Calu3 (cell line): ENCODE measurements at regions not wholly inside any gene's neighbourhood (a gene's known extent, or its start where the extent isn't known, plus 50 kb on each side); places are given as distances from the start of the nearest gene placed in this dataset.

Experiments used
- BruUV-seq: library from RNA; stranded (reverse); fragments of 400-500 nt; replicated peaks from 2 replicates; lab custom pipeline; 2021; lab: Mats Ljungman, UMichigan
- CTCF ChIA-PET: fragments of 300-600 bp; sonication (Branson Sonifier 250); formaldehyde crosslinking; loops from one replicate; lab custom pipeline; 2022; ENCODE audit warnings: antibody characterized with exemption; lab: Charles Lee
- DNase-seq: peaks from one replicate; pipeline ENCODE4 v3.0.0; 2022
- H3K27ac Mint-ChIP-seq: one replicate; pipeline ENCODE4 v1.8.0; 2022; ENCODE audit warnings: mixed read lengths; ENCODE audit not compliant: unreplicated experiment
- H3K27me3 Mint-ChIP-seq: one replicate; pipeline ENCODE4 v1.8.0; 2022; ENCODE audit warnings: mixed read lengths; ENCODE audit not compliant: unreplicated experiment
- H3K36me3 Mint-ChIP-seq: one replicate; pipeline ENCODE4 v1.8.0; 2022; ENCODE audit warnings: mild to moderate bottlenecking, moderate library complexity, mixed read lengths; ENCODE audit not compliant: insufficient read depth, unreplicated experiment
- H3K4me1 Mint-ChIP-seq: one replicate; pipeline ENCODE4 v1.8.0; 2022; ENCODE audit warnings: mild to moderate bottlenecking, low read depth, mixed read lengths; ENCODE audit not compliant: unreplicated experiment
- H3K4me3 Mint-ChIP-seq: one replicate; pipeline ENCODE4 v1.8.0; 2022; ENCODE audit warnings: mild to moderate bottlenecking, low read depth, moderate library complexity, mixed read lengths; ENCODE audit not compliant: unreplicated experiment
- H3K9me3 Mint-ChIP-seq: one replicate; pipeline ENCODE4 v1.8.0; 2022; ENCODE audit warnings: low read depth, mixed read lengths; ENCODE audit not compliant: unreplicated experiment
- CTCF ChIP-seq: fragments of 200-600 bp; IDR thresholded peaks from one replicate; pipeline ENCODE4 v1.8.0; 2022; ENCODE audit warnings: antibody characterized with exemption; ENCODE audit not compliant: unreplicated experiment
- intact Hi-C: fragments of 100-400 bp; cut with micrococcal nuclease; formaldehyde crosslinking; loops from one replicate; pipeline ENCODE4 v1.10.0; 2022; ENCODE audit not compliant: unreplicated experiment

DNA sequence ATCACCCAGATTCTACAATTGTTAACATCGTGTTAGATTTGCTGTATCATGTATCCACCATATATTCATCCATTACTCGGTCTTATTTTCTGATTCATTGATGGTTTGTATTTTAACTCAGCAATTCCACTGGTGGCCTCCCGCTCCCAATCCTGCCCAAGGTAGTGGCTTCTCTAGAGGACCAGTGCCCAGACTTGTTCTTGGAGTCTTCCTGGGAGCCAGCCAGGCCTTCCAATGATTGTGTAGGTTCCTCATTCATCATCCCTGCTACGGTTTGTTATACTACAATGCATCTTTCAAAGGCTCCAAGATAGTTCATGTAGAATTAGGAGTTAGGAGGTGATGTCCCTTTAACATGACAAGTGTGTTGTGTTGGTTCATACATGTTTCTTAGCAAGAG, 451.1 kb downstream of the SETD4 start:
- H3K27ac Mint-ChIP-seq = no peak overlapping the region
- H3K9me3 Mint-ChIP-seq = no peaks in the 10 kb centered on the region
- intact Hi-C loops = no loop called here
- H3K27me3 Mint-ChIP-seq = no peaks in the 10 kb centered on the region
- no peaks in the 10 kb centered on the region for H3K36me3 Mint-ChIP-seq
- CTCF ChIA-PET = no interaction called here
- no peak for TF ChIP-seq CTCF
- BruUV-seq = no TSS peak
- no peak overlapping the region for H3K4me3 Mint-ChIP-seq
- peaks cover 11% of the 10 kb centered on the region for H3K4me1 Mint-ChIP-seq
- DNase-seq = no peak

GRCh38 chr21:35607406-35607805, 452.9 kb downstream of the SETD4 start:
- Mint-ChIP-seq H3K27me3 (no peaks in the 10 kb centered on the region), H3K4me1 (no peaks in the 10 kb centered on the region), H3K27ac (no peak overlapping the region), H3K4me3 (no peak overlapping the region), H3K9me3 (no peaks in the 10 kb centered on the region), H3K36me3 (no peaks in the 10 kb centered on the region)
- BruUV-seq = no TSS peak
- CTCF ChIA-PET = no interaction called here
- no peak for TF ChIP-seq CTCF
- DNase-seq = no peak
- intact Hi-C loops = no loop called here

GRCh38 chr21:35606578-35606977, 453.7 kb downstream of the SETD4 start:
- intact Hi-C loops = no loop called here
- DNase-seq = no peak

DNA sequence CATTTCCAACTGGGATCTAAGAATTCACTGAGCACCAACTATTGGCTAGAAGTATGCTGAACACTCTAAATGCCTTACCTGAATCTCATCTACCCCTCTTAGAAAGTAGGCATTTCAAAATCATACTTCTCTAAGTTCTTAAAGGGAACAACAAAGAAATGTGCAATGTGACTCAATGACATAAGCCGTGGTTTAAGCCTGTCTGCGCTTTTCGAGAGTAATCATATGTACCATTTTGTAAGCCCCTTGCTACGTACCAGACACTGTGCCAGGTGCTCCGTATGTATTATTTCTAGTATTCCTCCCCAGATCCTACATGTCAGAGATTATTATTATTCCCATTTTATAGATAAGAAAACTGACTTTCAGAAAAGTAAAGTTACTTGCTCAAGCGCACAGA, 454.2 kb downstream of the SETD4 start:
- H3K27ac Mint-ChIP-seq = no peak overlapping the region
- no peak for DNase-seq
- no peaks in the 10 kb centered on the region for H3K27me3 Mint-ChIP-seq
- no peaks in the 10 kb centered on the region for H3K36me3 Mint-ChIP-seq
- BruUV-seq = no TSS peak
- no peak overlapping the region for H3K4me3 Mint-ChIP-seq
- TF ChIP-seq CTCF = no peak
- CTCF ChIA-PET = no interaction called here
- no peaks in the 10 kb centered on the region for H3K4me1 Mint-ChIP-seq
- intact Hi-C loops = no loop called here
- no peaks in the 10 kb centered on the region for H3K9me3 Mint-ChIP-seq

More at GRCh38 chr21:35606578-35606977, 453.7 kb downstream of the SETD4 start:
- no TSS peak for BruUV-seq
- Mint-ChIP-seq H3K27me3 (no peaks in the 10 kb centered on the region), H3K4me1 (no peaks in the 10 kb centered on the region), H3K27ac (no peak overlapping the region), H3K36me3 (no peaks in the 10 kb centered on the region), H3K4me3 (no peak overlapping the region), H3K9me3 (no peaks in the 10 kb centered on the region)
- CTCF ChIA-PET = no interaction called here
- no peak for TF ChIP-seq CTCF
